Naive B cell (primary cell): ENCODE measurements at regions not wholly inside any gene's neighbourhood (a gene's known extent, or its start where the extent isn't known, plus 50 kb on each side); places are given as distances from the start of the nearest gene placed in this dataset.

Source experiments
- ATAC-seq, 2 donors: fragments of 150-1000 bp; cut with Tn5 transposase; 2 replicates each; pipeline ENCODE4 v1.10.0; 2021; ENCODE audit warnings: low read depth in 2 of 2, mild to moderate bottlenecking in 2 of 2, moderate library complexity in 2 of 2
- DNase-seq: peaks from one replicate; pipeline ENCODE4 v3.0.0; 2022
- H3K27ac Mint-ChIP-seq, 6 donors: one replicate each; pipeline ENCODE4 v1.8.0; 2020 to 2022; ENCODE audit warnings: mild to moderate bottlenecking in 6 of 6, mixed read lengths in 6 of 6, moderate library complexity in 5 of 6, inconsistent platforms in 2 of 6
- H3K27me3 Mint-ChIP-seq, 3 donors: one replicate each; pipeline ENCODE4 v1.8.0; 2021 to 2022; ENCODE audit warnings: mixed read lengths in 3 of 3, mild to moderate bottlenecking in 1 of 3
- H3K36me3 Mint-ChIP-seq, 2 donors: one replicate each; pipeline ENCODE4 v1.8.0; 2020 to 2022; ENCODE audit warnings: mixed read lengths in 2 of 2, inconsistent platforms in 1 of 2, mild to moderate bottlenecking in 1 of 2
- H3K4me1 Mint-ChIP-seq, 3 donors: one replicate each; pipeline ENCODE4 v1.8.0; 2020 to 2022; ENCODE audit warnings: mixed read lengths in 3 of 3, inconsistent platforms in 1 of 3, mild to moderate bottlenecking in 1 of 3, moderate library complexity in 1 of 3
- H3K4me3 Mint-ChIP-seq, 8 donors: one replicate each; pipeline ENCODE4 v1.8.0; 2020 to 2022; ENCODE audit warnings: mild to moderate bottlenecking in 8 of 8, mixed read lengths in 8 of 8, moderate library complexity in 8 of 8, inconsistent platforms in 2 of 8
- H3K9me3 Mint-ChIP-seq, 7 donors: one replicate each; pipeline ENCODE4 v1.8.0; 2020 to 2022; ENCODE audit warnings: mixed read lengths in 7 of 7, mild to moderate bottlenecking in 5 of 7, inconsistent platforms in 2 of 7, moderate library complexity in 1 of 7

- no peak for DNase-seq
- H3K4me1 Mint-ChIP-seq = peaks cover 0 to 8% (median 3%) of the 10 kb centered on the region in 3 donors
- no peak for ATAC-seq
- no peaks in the 10 kb centered on the region for H3K9me3 Mint-ChIP-seq
- no peak overlapping the region for H3K27ac Mint-ChIP-seq
- H3K36me3 Mint-ChIP-seq = no peaks in the 10 kb centered on the region
- H3K27me3 Mint-ChIP-seq = peaks cover 0 to 8% (median 0%) of the 10 kb centered on the region in 3 donors
- H3K4me3 Mint-ChIP-seq = no peak overlapping the region
Measured at GRCh38 chr11:64498136-64498535, 57.6 kb upstream of the SLC22A11 start.

GRCh38 chr11:64499261-64500004 lies 56.3 kb upstream of the SLC22A11 start:
- H3K9me3 Mint-ChIP-seq = peaks cover under 1 to 3% (median 1%) of the 10 kb centered on the region in 7 donors
- peaks cover 0 to 4% (median 3%) of the 10 kb centered on the region in 3 donors for H3K4me1 Mint-ChIP-seq
- no peak overlapping the region for H3K4me3 Mint-ChIP-seq
- DNase-seq = no peak
- peak overlapping the region in 1 of 6 donors; percentile 88 for H3K27ac Mint-ChIP-seq
- no peak for ATAC-seq
- H3K27me3 Mint-ChIP-seq = peaks cover 0 to 12% (median 2%) of the 10 kb centered on the region in 3 donors
- peaks cover 2 to 4% of the 10 kb centered on the region in 2 donors for H3K36me3 Mint-ChIP-seq

- H3K4me1 Mint-ChIP-seq = peaks cover 0 to 4% (median 3%) of the 10 kb centered on the region in 3 donors
- H3K27me3 Mint-ChIP-seq = peaks cover 4 to 18% (median 6%) of the 10 kb centered on the region in 3 donors
- H3K36me3 Mint-ChIP-seq = peaks cover 6 to 14% of the 10 kb centered on the region in 2 donors
- no peak overlapping the region for H3K4me3 Mint-ChIP-seq
- ATAC-seq (no peak), DNase-seq (no peak)
- no peak overlapping the region for H3K27ac Mint-ChIP-seq
- H3K9me3 Mint-ChIP-seq = peaks cover 3 to 13% (median 8%) of the 10 kb centered on the region in 7 donors
Measured at GRCh38 chr11:64500176-64501013, 55.3 kb upstream of the SLC22A11 start.

- DNase-seq (no peak), ATAC-seq (no peak)
- Mint-ChIP-seq H3K9me3 (peaks cover 3 to 19% (median 9%) of the 10 kb centered on the region in 7 donors), H3K4me3 (no peak overlapping the region), H3K36me3 (peaks cover 6 to 15% of the 10 kb centered on the region in 2 donors), H3K27me3 (peaks cover 4 to 23% (median 6%) of the 10 kb centered on the region in 3 donors), H3K4me1 (peaks cover 0 to 4% (median 3%) of the 10 kb centered on the region in 3 donors), H3K27ac (no peak overlapping the region)
Measured at GRCh38 chr11:64501500-64502427, 54.0 kb upstream of the SLC22A11 start.

- Mint-ChIP-seq H3K36me3 (peaks cover 6 to 15% of the 10 kb centered on the region in 2 donors), H3K4me3 (no peak overlapping the region), H3K4me1 (peaks cover 0 to 4% (median 3%) of the 10 kb centered on the region in 3 donors), H3K9me3 (peaks cover 3 to 19% (median 9%) of the 10 kb centered on the region in 7 donors), H3K27me3 (peaks cover 4 to 23% (median 6%) of the 10 kb centered on the region in 3 donors), H3K27ac (no peak overlapping the region)
- ATAC-seq = no peak
- no peak for DNase-seq
Measured at GRCh38 chr11:64502634-64503033, 53.1 kb upstream of the SLC22A11 start.

- no peak for ATAC-seq
- H3K36me3 Mint-ChIP-seq = peaks cover 6 to 15% of the 10 kb centered on the region in 2 donors
- no peak overlapping the region for H3K4me3 Mint-ChIP-seq
- no peak overlapping the region for H3K27ac Mint-ChIP-seq
- H3K4me1 Mint-ChIP-seq = peaks cover 0 to 4% (median 3%) of the 10 kb centered on the region in 3 donors
- no peak for DNase-seq
- peaks cover 4 to 23% (median 12%) of the 10 kb centered on the region in 3 donors for H3K27me3 Mint-ChIP-seq
- H3K9me3 Mint-ChIP-seq = peaks cover 3 to 19% (median 9%) of the 10 kb centered on the region in 7 donors
Measured at GRCh38 chr11:64503186-64503753, 52.5 kb upstream of the SLC22A11 start.

- DNase-seq (no peak), ATAC-seq (no peak)
- H3K27me3 Mint-ChIP-seq = peaks cover 4 to 15% (median 12%) of the 10 kb centered on the region in 3 donors
- H3K36me3 Mint-ChIP-seq = peaks cover 6 to 15% of the 10 kb centered on the region in 2 donors
- H3K9me3 Mint-ChIP-seq = peaks cover 3 to 19% (median 9%) of the 10 kb centered on the region in 7 donors
- no peaks in the 10 kb centered on the region for H3K4me1 Mint-ChIP-seq
- no peak overlapping the region for H3K27ac Mint-ChIP-seq
- no peak overlapping the region for H3K4me3 Mint-ChIP-seq
Measured at GRCh38 chr11:64504999-64505398, 50.7 kb upstream of the SLC22A11 start.
